IMR-90 (cell line): ENCODE measurements at regions not wholly inside any gene's neighbourhood (a gene's known extent, or its start where the extent isn't known, plus 50 kb on each side); places are given as distances from the start of the nearest gene placed in this dataset.

Source experiments
- ATAC-seq: fragments of 200-7000 bp; cut with Tn5 transposase; 2 replicates; pipeline ENCODE4 v1.9.1; 2020; ENCODE audit warnings: low read depth, mild to moderate bottlenecking, moderate library complexity
- BruUV-seq: library from RNA; stranded (reverse); fragments of 400-500 nt; replicated peaks from 2 replicates; lab custom pipeline; 2021; lab: Mats Ljungman, UMichigan
- CTCF ChIA-PET: fragments of 300-600 bp; formaldehyde crosslinking; extraction: SDS; loops from one replicate; lab custom pipeline; 2021; ENCODE audit warnings: antibody characterized with exemption; lab: Yijun Ruan, JAX
- POLR2A ChIA-PET: fragments of 300-600 bp; sonication (Branson Sonifier 250); formaldehyde crosslinking; loops from one replicate; lab custom pipeline; 2022; ENCODE audit warnings: antibody characterized with exemption; ENCODE audit not compliant: unreplicated experiment; lab: Charles Lee
- DNase-seq: peaks from one replicate; pipeline ENCODE4 v3.0.0; 2013
- H2AFZ ChIP-seq: replicated peaks from 2 replicates; pipeline ENCODE3; 2013; ENCODE audit warnings: low read length, mild to moderate bottlenecking; ENCODE audit not compliant: poor library complexity
- H2AK5ac ChIP-seq: 2 replicates; pipeline ENCODE4 v1.6.1; 2013; ENCODE audit warnings: low read depth, low read length, inconsistent platforms
- H2AK9ac ChIP-seq: replicated peaks from 2 replicates; pipeline ENCODE3; 2013; ENCODE audit warnings: mild to moderate bottlenecking, low read depth, low read length, moderate library complexity; ENCODE audit not compliant: poor library complexity
- H2BK120ac ChIP-seq: 2 replicates; pipeline ENCODE4 v1.6.1; 2013; ENCODE audit warnings: low read depth, low read length, inconsistent platforms
- H2BK15ac ChIP-seq: 3 replicates; pipeline ENCODE4 v1.6.1; 2013; ENCODE audit warnings: low read depth, low read length, inconsistent platforms
- H2BK20ac ChIP-seq: 2 replicates; pipeline ENCODE4 v1.6.1; 2013; ENCODE audit warnings: low read depth, mild to moderate bottlenecking, inconsistent platforms, low read length, moderate library complexity
- H2BK5ac ChIP-seq: 2 replicates; pipeline ENCODE4 v1.6.1; 2013; ENCODE audit warnings: mild to moderate bottlenecking, low read depth, low read length, inconsistent platforms; ENCODE audit not compliant: poor library complexity, severe bottlenecking
- H3K14ac ChIP-seq: replicated peaks from 2 replicates; pipeline ENCODE4 v1.6.1; 2013; ENCODE audit warnings: low read depth, low read length, inconsistent platforms
- H3K18ac ChIP-seq: 2 replicates; pipeline ENCODE4 v1.6.1; 2013; ENCODE audit warnings: low read depth, low read length, control low read depth
- H3K23ac ChIP-seq: 2 replicates; pipeline ENCODE4 v1.6.1; 2013; ENCODE audit warnings: low read depth, low read length, inconsistent platforms
- H3K27ac ChIP-seq: 2 replicates; pipeline ENCODE4 v1.5.1; 2013; ENCODE audit warnings: mild to moderate bottlenecking, control low read depth, low read length; ENCODE audit not compliant: insufficient read depth
- H3K27me3 ChIP-seq: 2 replicates; pipeline ENCODE4 v1.6.1; 2013; ENCODE audit warnings: low read length; ENCODE audit not compliant: control insufficient read depth, insufficient read depth
- H3K36me3 ChIP-seq: 2 replicates; pipeline ENCODE4 v1.6.1; 2013; ENCODE audit warnings: low read length, mixed read lengths; ENCODE audit not compliant: control insufficient read depth, insufficient read depth
- H3K4ac ChIP-seq: 2 replicates; pipeline ENCODE4 v1.6.1; 2013; ENCODE audit warnings: low read depth, low read length, inconsistent platforms
- H3K4me1 ChIP-seq: 2 replicates; pipeline ENCODE4 v1.6.1; 2013; ENCODE audit warnings: low read length, mixed read lengths; ENCODE audit not compliant: control insufficient read depth, insufficient read depth
- H3K4me2 ChIP-seq: 2 replicates; pipeline ENCODE4 v1.6.1; 2013; ENCODE audit warnings: low read depth, mild to moderate bottlenecking, control low read depth, low read length, moderate library complexity
- H3K4me3 ChIP-seq: 2 replicates; pipeline ENCODE4 v1.5.1; 2013; ENCODE audit warnings: low read depth, mild to moderate bottlenecking, control low read depth, low read length, moderate library complexity; ENCODE audit not compliant: insufficient read depth
- H3K56ac ChIP-seq: 2 replicates; pipeline ENCODE4 v1.6.1; 2013; ENCODE audit warnings: low read length, inconsistent platforms; ENCODE audit not compliant: insufficient read depth; ENCODE audit errors: extremely low read depth
- H3K79me1 ChIP-seq, 2 experiments: 2 replicates each; pipeline ENCODE4 v1.6.1; 2013; ENCODE audit warnings: low read length in 2 of 2, inconsistent platforms in 1 of 2, low read depth in 1 of 2
- H3K9ac ChIP-seq: 2 replicates; pipeline ENCODE4 v1.6.1; 2013; ENCODE audit warnings: low read depth, low read length, control low read depth
- H3K9me1 ChIP-seq: 2 replicates; pipeline ENCODE4 v1.6.1; 2013; ENCODE audit warnings: low read length, inconsistent platforms; ENCODE audit not compliant: insufficient read depth
- H3K9me3 ChIP-seq: 2 replicates; pipeline ENCODE4 v1.6.1; 2013; ENCODE audit warnings: low read length; ENCODE audit not compliant: control insufficient read depth, insufficient read depth
- H4K20me1 ChIP-seq: 2 replicates; pipeline ENCODE4 v1.6.1; 2013; ENCODE audit warnings: low read length, inconsistent platforms; ENCODE audit not compliant: insufficient read depth
- H4K5ac ChIP-seq: 2 replicates; pipeline ENCODE4 v1.6.1; 2013; ENCODE audit warnings: mild to moderate bottlenecking, low read depth, low read length, control low read depth
- H4K8ac ChIP-seq, 2 experiments: 2 replicates each; pipeline ENCODE4 v1.6.1; 2013; ENCODE audit warnings: low read depth in 2 of 2, low read length in 2 of 2, control low read depth in 1 of 2, inconsistent platforms in 1 of 2
- H4K91ac ChIP-seq: 2 replicates; pipeline ENCODE4 v1.6.1; 2013; ENCODE audit warnings: low read depth, low read length, inconsistent platforms; ENCODE audit not compliant: insufficient read depth
- CHD1 ChIP-seq: IDR thresholded peaks from 2 replicates; pipeline ENCODE4 v1.6.1; 2012; ENCODE audit warnings: low read depth, low read length, improper control_type of control experiment
- CTCF ChIP-seq: conservative IDR thresholded peaks from 2 replicates; pipeline ENCODE4 v1.5.1; 2012; ENCODE audit warnings: mild to moderate bottlenecking, low read depth, low read length, improper control_type of control experiment
- FOS ChIP-seq: fragments of 150-350 bp; IDR thresholded peaks from 2 replicates; pipeline ENCODE4 v1.6.1; 2016; ENCODE audit warnings: low read depth, low read length
- MAFK ChIP-seq: IDR thresholded peaks from 2 replicates; pipeline ENCODE4 v1.6.1; 2012; ENCODE audit warnings: low read depth, low read length, improper control_type of control experiment
- MXI1 ChIP-seq: IDR thresholded peaks from 2 replicates; pipeline ENCODE4 v1.6.1; 2012; ENCODE audit warnings: low read depth, mild to moderate bottlenecking, low read length, moderate library complexity, borderline replicate concordance
- NFE2L2 ChIP-seq: fragments of 150-350 bp; IDR thresholded peaks from 2 replicates; pipeline ENCODE4 v1.6.1; 2016; ENCODE audit warnings: low read depth, mild to moderate bottlenecking, low read length
- WGBS, 2 experiments: methylation state at CpG; one replicate each; pipeline versions ENCODE4 v1.1.5 to v1.1.7; 2013; ENCODE audit warnings: missing lambda C conversion rate in 2 of 2; ENCODE audit not compliant: insufficient read length in 1 of 2; ENCODE audit errors: extremely low coverage in 2 of 2; 5-methylcytosine and 5-hydroxymethylcytosine counted together
- dilution Hi-C: fragments of 300-500 bp; cut with HindIII; formaldehyde crosslinking; loops from one replicate; pipeline ENCODE4 v1.14.3; 2018; ENCODE audit warnings: low sequenced_read_pairs; ENCODE audit not compliant: unreplicated experiment
- in situ Hi-C: fragments of 300-500 bp; cut with MboI; formaldehyde crosslinking; loops from 3 replicates; pipeline ENCODE4 v1.14.3; 2019; ENCODE audit warnings: low sequenced_read_pairs, inconsistent platforms, mixed read lengths
- intact Hi-C: fragments of 100-400 bp; cut with micrococcal nuclease; formaldehyde crosslinking; loops from 2 replicates; pipeline ENCODE4 v1.10.0; 2022
- TF ChIP-seq, protein P1 (sequence below): fragments of 150-350 bp; IDR thresholded peaks from 2 replicates; pipeline ENCODE4 v1.6.1; 2017; ENCODE audit warnings: mild to moderate bottlenecking, antibody characterized with exemption, low read length, low read depth

DNA sequence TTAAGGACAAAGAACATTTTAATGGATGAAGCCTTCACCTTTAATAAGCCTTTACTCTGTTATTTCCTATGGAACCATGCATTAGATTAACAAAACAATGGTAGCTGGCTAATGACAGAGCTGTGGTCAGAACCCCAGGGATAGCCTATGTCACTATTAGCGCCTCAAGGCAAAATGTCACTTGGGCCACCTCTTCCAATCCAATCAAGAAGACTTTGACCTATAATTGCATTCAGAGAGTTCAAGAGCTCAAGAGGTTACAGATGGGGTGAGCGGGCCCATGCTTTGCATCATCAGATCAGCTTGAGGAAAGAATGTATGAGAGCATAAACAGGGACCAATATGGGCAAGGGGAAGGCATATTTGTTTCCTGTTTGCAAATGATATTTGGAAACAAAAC is 425.1 kb downstream of the ARHGEF28 start:
- Histone ChIP-seq H3K79me1 (no peaks in the 10 kb centered on the region), H3K9ac (no peak overlapping the region), H3K23ac (no peak overlapping the region), H3K18ac (no peak overlapping the region), H3K14ac (no peak overlapping the region), H2AFZ (no peak overlapping the region), H4K91ac (no peak overlapping the region), H3K9me1 (no peaks in the 10 kb centered on the region), H3K4ac (no peak overlapping the region), H3K4me3 (no peak overlapping the region), H3K4me2 (no peak overlapping the region), H4K5ac (no peak overlapping the region), H4K20me1 (no peaks in the 10 kb centered on the region), H2BK120ac (no peak overlapping the region), H2AK5ac (no peak overlapping the region), H4K8ac (no peak overlapping the region), H3K27me3 (peaks cover 6% of the 10 kb centered on the region), H2AK9ac (no peak overlapping the region), H3K56ac (no peak overlapping the region), H3K27ac (no peak overlapping the region), H2BK5ac (no peak overlapping the region), H3K4me1 (0 out of 2 replicates have a peak, but pooled peaks cover 2% of the 10 kb centered on the region), H3K9me3 (no peaks in the 10 kb centered on the region), H3K36me3 (no peaks in the 10 kb centered on the region), H2BK15ac (no peak overlapping the region), H2BK20ac (no peak overlapping the region)
- POLR2A ChIA-PET, result no interaction called here
- intact Hi-C loops, result loop anchor here (10.0 kb wide), 1 partner anchor 56 kb away; no protein-coding TSS in a partner anchor
- WGBS, 2 experiments, result no CpG with 5 or more reads among the region's 2 CpGs
- ATAC-seq (no peak), DNase-seq (no peak)
- dilution Hi-C loops, result no loop called here
- CTCF ChIA-PET, result interaction anchor here (0.7 kb wide), 1 partner anchor 10 kb away, joined by 3 read pairs; no protein-coding TSS in a partner anchor
- in situ Hi-C loops, result no loop called here
- no TSS peak for BruUV-seq
- TF ChIP-seq, protein P1, sequence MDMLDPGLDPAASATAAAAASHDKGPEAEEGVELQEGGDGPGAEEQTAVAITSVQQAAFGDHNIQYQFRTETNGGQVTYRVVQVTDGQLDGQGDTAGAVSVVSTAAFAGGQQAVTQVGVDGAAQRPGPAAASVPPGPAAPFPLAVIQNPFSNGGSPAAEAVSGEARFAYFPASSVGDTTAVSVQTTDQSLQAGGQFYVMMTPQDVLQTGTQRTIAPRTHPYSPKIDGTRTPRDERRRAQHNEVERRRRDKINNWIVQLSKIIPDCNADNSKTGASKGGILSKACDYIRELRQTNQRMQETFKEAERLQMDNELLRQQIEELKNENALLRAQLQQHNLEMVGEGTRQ, result no peak
- TF ChIP-seq CHD1, result no peak
- no peak for TF ChIP-seq MAFK
- no peak for TF ChIP-seq NFE2L2
- no peak for TF ChIP-seq MXI1
- TF ChIP-seq FOS, result no peak
- no peak for TF ChIP-seq CTCF
